Neural crest cell (in vitro differentiated cells): ENCODE measurements at regions not wholly inside any gene's neighbourhood (a gene's known extent, or its start where the extent isn't known, plus 50 kb on each side); places are given as distances from the start of the nearest gene placed in this dataset.

Experiments used
- DNase-seq: peaks from one replicate; pipeline ENCODE4 v3.0.0; 2021; ENCODE audit warnings: low read depth, mixed read lengths, low spot score
- H3K27ac Mint-ChIP-seq: one replicate; pipeline ENCODE4 v1.8.0; 2021; ENCODE audit warnings: mild to moderate bottlenecking, mixed read lengths; ENCODE audit not compliant: unreplicated experiment
- H3K27me3 Mint-ChIP-seq: 2 replicates; pipeline ENCODE4 v1.8.0; 2021; ENCODE audit warnings: low read depth, mild to moderate bottlenecking, mixed read lengths
- H3K36me3 Mint-ChIP-seq: 2 replicates; pipeline ENCODE4 v1.8.0; 2021; ENCODE audit warnings: low read depth, mild to moderate bottlenecking, mixed read lengths
- H3K4me1 Mint-ChIP-seq: 2 replicates; pipeline ENCODE4 v1.8.0; 2021; ENCODE audit warnings: mixed read lengths
- H3K4me3 Mint-ChIP-seq: one replicate; pipeline ENCODE4 v1.8.0; 2021; ENCODE audit warnings: mild to moderate bottlenecking, mixed read lengths
- H3K9me3 Mint-ChIP-seq: 2 replicates; pipeline ENCODE4 v1.8.0; 2021; ENCODE audit warnings: mixed read lengths
- CTCF ChIP-seq: fragments of 200-600 bp; sonication (generic); conservative IDR thresholded peaks from 2 replicates; pipeline ENCODE4 v1.5.0; 2021; ENCODE audit warnings: antibody characterized with exemption, mild to moderate bottlenecking

GRCh38 chr1:232260045-232260444 is 369.9 kb downstream of the SIPA1L2 start:
- H3K4me3 Mint-ChIP-seq = no peak overlapping the region
- H3K27ac Mint-ChIP-seq = no peak overlapping the region
- H3K9me3 Mint-ChIP-seq = no peaks in the 10 kb centered on the region
- peaks cover 3% of the 10 kb centered on the region for H3K4me1 Mint-ChIP-seq
- H3K27me3 Mint-ChIP-seq = peaks cover 5% of the 10 kb centered on the region
- DNase-seq = no peak
- TF ChIP-seq CTCF = no peak
- H3K36me3 Mint-ChIP-seq = no peaks in the 10 kb centered on the region

- no peak for TF ChIP-seq CTCF
- Mint-ChIP-seq H3K4me1 (peaks cover 3% of the 10 kb centered on the region), H3K27me3 (peaks cover 5% of the 10 kb centered on the region), H3K4me3 (no peak overlapping the region), H3K9me3 (no peaks in the 10 kb centered on the region), H3K36me3 (no peaks in the 10 kb centered on the region), H3K27ac (no peak overlapping the region)
- no peak for DNase-seq
Measured at GRCh38 chr1:232259333-232259732, 370.6 kb downstream of the SIPA1L2 start.

- Mint-ChIP-seq H3K4me1 (peaks cover 19% of the 10 kb centered on the region), H3K36me3 (no peaks in the 10 kb centered on the region)
- TF ChIP-seq CTCF = no peak
Measured at GRCh38 chr1:232252546-232253118, 377.3 kb downstream of the SIPA1L2 start.

GRCh38 chr1:232250838-232251237 is 379.1 kb downstream of the SIPA1L2 start:
- TF ChIP-seq CTCF = no peak
- DNase-seq = no peak
- H3K27ac Mint-ChIP-seq = no peak overlapping the region

More at GRCh38 chr1:232252546-232253118, 377.3 kb downstream of the SIPA1L2 start:
- H3K27me3 Mint-ChIP-seq = peaks cover 2% of the 10 kb centered on the region
- no peaks in the 10 kb centered on the region for H3K9me3 Mint-ChIP-seq
- H3K4me3 Mint-ChIP-seq = no peak overlapping the region
- no peak overlapping the region for H3K27ac Mint-ChIP-seq
- DNase-seq = no peak

GRCh38 chr1:232249861-232250777 is 379.8 kb downstream of the SIPA1L2 start:
- H3K36me3 Mint-ChIP-seq = no peaks in the 10 kb centered on the region
- DNase-seq = no peak
- H3K27me3 Mint-ChIP-seq = peaks cover 2% of the 10 kb centered on the region
- H3K27ac Mint-ChIP-seq = no peak overlapping the region
- TF ChIP-seq CTCF = no peak
- no peaks in the 10 kb centered on the region for H3K9me3 Mint-ChIP-seq
- H3K4me1 Mint-ChIP-seq = peaks cover 16% of the 10 kb centered on the region
- H3K4me3 Mint-ChIP-seq = no peak overlapping the region

More at GRCh38 chr1:232250838-232251237, 379.1 kb downstream of the SIPA1L2 start:
- Mint-ChIP-seq H3K4me3 (no peak overlapping the region), H3K27me3 (peaks cover 2% of the 10 kb centered on the region), H3K4me1 (peaks cover 17% of the 10 kb centered on the region), H3K36me3 (no peaks in the 10 kb centered on the region), H3K9me3 (no peaks in the 10 kb centered on the region)
